ENCODE measurements at regions not wholly inside any gene's neighbourhood (a gene's known extent, or its start where the extent isn't known, plus 50 kb on each side); places are given as distances from the start of the nearest gene placed in this dataset.

GRCh38 chr9:126052791-126053190, 273.8 kb upstream of the MVB12B start:
- H3K9ac ChIP-seq = no peak overlapping the region
- H3K27me3 ChIP-seq (ENCODE audit: control insufficient read depth, insufficient read depth, low read length) = no peaks in the 10 kb centered on the region
- H3K4me3 ChIP-seq (ENCODE audit: low read depth, low read length) = no peak overlapping the region
- H3K4me1 ChIP-seq = no peaks in the 10 kb centered on the region
- no peak overlapping the region for H3K4me2 ChIP-seq (ENCODE audit: low read length)
- no peak overlapping the region for H2AFZ ChIP-seq
- H3K36me3 ChIP-seq (ENCODE audit: control insufficient read depth, insufficient read depth, low read length) = no peaks in the 10 kb centered on the region
- no peaks in the 10 kb centered on the region for H3K9me3 ChIP-seq (ENCODE audit: control insufficient read depth, low read length)
- no peaks in the 10 kb centered on the region for H3K79me2 ChIP-seq
- H3K27ac ChIP-seq = no peak overlapping the region
- no peak for TF ChIP-seq CTCF (IDR thresholded peaks at IDR 0.05)

GRCh38 chr9:126053913-126054312, 272.7 kb upstream of the MVB12B start:
- Histone ChIP-seq H3K9ac (no peak overlapping the region), H3K9me3 (ENCODE audit: control insufficient read depth, low read length) (no peaks in the 10 kb centered on the region), H3K4me2 (ENCODE audit: low read length) (no peak overlapping the region), H3K36me3 (ENCODE audit: control insufficient read depth, insufficient read depth, low read length) (no peaks in the 10 kb centered on the region), H3K4me3 (ENCODE audit: low read depth, low read length) (no peak overlapping the region), H3K79me2 (no peaks in the 10 kb centered on the region), H3K4me1 (no peaks in the 10 kb centered on the region), H3K27me3 (ENCODE audit: control insufficient read depth, insufficient read depth, low read length) (no peaks in the 10 kb centered on the region), H3K27ac (no peak overlapping the region), H2AFZ (no peak overlapping the region)
- TF ChIP-seq CTCF (IDR thresholded peaks at IDR 0.05) = no peak

- Histone ChIP-seq H3K4me3 (ENCODE audit: low read depth, low read length) (no peak overlapping the region), H3K4me1 (no peaks in the 10 kb centered on the region), H3K79me2 (no peaks in the 10 kb centered on the region), H2AFZ (no peak overlapping the region), H3K9ac (no peak overlapping the region), H3K4me2 (ENCODE audit: low read length) (no peak overlapping the region), H3K27ac (no peak overlapping the region), H3K27me3 (ENCODE audit: control insufficient read depth, insufficient read depth, low read length) (no peaks in the 10 kb centered on the region), H3K9me3 (ENCODE audit: control insufficient read depth, low read length) (no peaks in the 10 kb centered on the region), H3K36me3 (ENCODE audit: control insufficient read depth, insufficient read depth, low read length) (no peaks in the 10 kb centered on the region)
- TF ChIP-seq CTCF (IDR thresholded peaks at IDR 0.05) = no peak
Observed at GRCh38 chr9:126055381-126055985, 271.1 kb upstream of the MVB12B start.

DNA sequence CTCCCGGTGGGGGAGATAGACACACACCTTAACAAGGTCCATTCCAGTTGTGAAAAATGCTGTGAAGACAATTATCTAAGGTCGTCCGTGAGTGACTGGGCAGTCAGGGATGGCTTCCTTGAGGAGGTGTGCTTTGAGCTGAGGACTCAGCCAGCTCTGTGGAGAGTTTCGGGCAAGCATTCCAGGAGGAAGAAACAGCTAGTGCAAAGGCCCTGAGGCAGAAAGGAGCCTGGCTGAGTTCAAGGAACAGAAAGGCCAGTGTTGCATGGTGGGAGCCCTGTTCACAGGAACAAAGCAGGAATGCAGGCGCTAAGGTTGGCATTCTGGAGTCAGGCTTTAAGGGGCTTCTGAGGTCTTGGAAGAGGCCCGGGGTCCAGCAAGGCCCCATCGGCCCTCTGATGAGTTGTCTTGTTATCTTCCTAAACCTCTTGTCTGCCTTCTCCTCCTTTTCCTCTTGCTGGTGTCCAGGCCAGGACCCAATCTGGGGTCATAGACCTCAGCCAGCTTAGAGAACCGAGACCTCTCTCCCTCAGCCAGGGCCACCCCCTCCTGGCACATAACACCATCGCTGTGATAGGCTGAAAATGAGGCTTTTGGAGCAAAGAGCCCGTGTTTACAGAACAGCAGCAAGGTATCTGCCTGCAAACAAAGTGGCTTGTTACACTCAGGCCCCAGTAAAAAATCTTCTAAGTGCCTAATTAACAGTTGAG, 270.2 kb upstream of the MVB12B start:
- Histone ChIP-seq H3K9me3 (ENCODE audit: control insufficient read depth, low read length) (no peaks in the 10 kb centered on the region), H3K79me2 (no peaks in the 10 kb centered on the region), H3K4me3 (ENCODE audit: low read depth, low read length) (no peak overlapping the region), H3K27ac (no peak overlapping the region), H3K9ac (no peak overlapping the region), H3K27me3 (ENCODE audit: control insufficient read depth, insufficient read depth, low read length) (no peaks in the 10 kb centered on the region), H2AFZ (no peak overlapping the region), H3K4me1 (no peaks in the 10 kb centered on the region), H3K36me3 (ENCODE audit: control insufficient read depth, insufficient read depth, low read length) (no peaks in the 10 kb centered on the region), H3K4me2 (ENCODE audit: low read length) (no peak overlapping the region)
- no peak for TF ChIP-seq CTCF (IDR thresholded peaks at IDR 0.05)
